ENCODE measurements at regions not wholly inside any gene's neighbourhood (a gene's known extent, or its start where the extent isn't known, plus 50 kb on each side); places are given as distances from the start of the nearest gene placed in this dataset.

GRCh38 chr1:55287723-55288122 lies 72.6 kb upstream of the USP24 start:
- no peak for TF ChIP-seq POLR2A (IDR thresholded peaks at IDR 0.05)
- TF ChIP-seq CTCF (IDR thresholded peaks at IDR 0.05) = no peak
- TF ChIP-seq POLR2AphosphoS5 (IDR thresholded peaks at IDR 0.05) = no peak
- H3K4me3 ChIP-seq = no peak overlapping the region
- DNase-seq (ENCODE audit: low spot score) = no peak
- WGBS = 92% methylated on average over 9 of the region's 9 CpGs
- intact Hi-C loops (cut with DNase I) = loop anchor here (5.0 to 10.0 kb wide), 3 partner anchors 387 to 1537 kb away; no protein-coding TSS in a partner anchor
- no peaks in the 10 kb centered on the region for H3K4me1 ChIP-seq (replicated peaks)
- no peak overlapping the region for H3K27ac ChIP-seq
- no peaks in the 10 kb centered on the region for H3K9me3 ChIP-seq
- H3K36me3 ChIP-seq = no peaks in the 10 kb centered on the region
- H3K27me3 ChIP-seq (replicated peaks; ENCODE audit: insufficient read depth) = no peaks in the 10 kb centered on the region

GRCh38 chr1:55286856-55287602 lies 71.9 kb upstream of the USP24 start:
- 82% methylated on average over 5 of the region's 5 CpGs for WGBS
- intact Hi-C loops (cut with DNase I) = loop anchor here (5.0 to 10.0 kb wide), 3 partner anchors 388 to 1538 kb away; no protein-coding TSS in a partner anchor

GRCh38 chr1:55285834-55286233 lies 70.7 kb upstream of the USP24 start:
- H3K4me1 ChIP-seq (replicated peaks) = no peaks in the 10 kb centered on the region
- no peak for TF ChIP-seq CTCF (IDR thresholded peaks at IDR 0.05)
- TF ChIP-seq POLR2AphosphoS5 (IDR thresholded peaks at IDR 0.05) = peak; percentile 42
- no peaks in the 10 kb centered on the region for H3K9me3 ChIP-seq
- intact Hi-C loops (cut with DNase I) = loop anchor here (5.0 to 10.0 kb wide), 3 partner anchors 389 to 1539 kb away; no protein-coding TSS in a partner anchor
- no peaks in the 10 kb centered on the region for H3K36me3 ChIP-seq
- peak; percentile 56 for DNase-seq (ENCODE audit: low spot score)
- no peak overlapping the region for H3K4me3 ChIP-seq
- H3K27ac ChIP-seq = no peak overlapping the region
- H3K27me3 ChIP-seq (replicated peaks; ENCODE audit: insufficient read depth) = no peaks in the 10 kb centered on the region
- WGBS = 48% methylated on average over 2 of the region's 2 CpGs

More at GRCh38 chr1:55286856-55287602, 71.9 kb upstream of the USP24 start:
- Histone ChIP-seq H3K36me3 (no peaks in the 10 kb centered on the region), H3K4me1 (replicated peaks) (no peaks in the 10 kb centered on the region), H3K27me3 (replicated peaks; ENCODE audit: insufficient read depth) (no peaks in the 10 kb centered on the region), H3K27ac (no peak overlapping the region), H3K4me3 (no peak overlapping the region), H3K9me3 (no peaks in the 10 kb centered on the region)
- no peak for DNase-seq (ENCODE audit: low spot score)
- no peak for TF ChIP-seq POLR2AphosphoS5 (IDR thresholded peaks at IDR 0.05)
- no peak for TF ChIP-seq POLR2A (IDR thresholded peaks at IDR 0.05)
- no peak for TF ChIP-seq CTCF (IDR thresholded peaks at IDR 0.05)

- H3K36me3 ChIP-seq = no peaks in the 10 kb centered on the region
- TF ChIP-seq POLR2A (IDR thresholded peaks at IDR 0.05) (no peak), CTCF (IDR thresholded peaks at IDR 0.05) (peak in 3 of 4 experiments; percentile 29 to 38 (median 36)), POLR2AphosphoS5 (IDR thresholded peaks at IDR 0.05) (no peak)
- H3K4me3 ChIP-seq = no peak overlapping the region
- no peak overlapping the region for H3K27ac ChIP-seq
- intact Hi-C loops (cut with DNase I) = loop anchor here (5.0 to 10.0 kb wide), 3 partner anchors 390 to 1540 kb away; no protein-coding TSS in a partner anchor
- no peaks in the 10 kb centered on the region for H3K9me3 ChIP-seq
- H3K27me3 ChIP-seq (replicated peaks; ENCODE audit: insufficient read depth) = no peaks in the 10 kb centered on the region
- H3K4me1 ChIP-seq (replicated peaks) = no peaks in the 10 kb centered on the region
- peak; percentile 10 for DNase-seq (ENCODE audit: low spot score)
- 36% methylated on average over 4 of the region's 4 CpGs for WGBS
Measured at GRCh38 chr1:55284856-55285255, 69.7 kb upstream of the USP24 start.

GRCh38 chr1:55282058-55282457 lies 66.9 kb upstream of the USP24 start:
- no peaks in the 10 kb centered on the region for H3K4me1 ChIP-seq (replicated peaks)

More at GRCh38 chr1:55282058-55282457, 66.9 kb upstream of the USP24 start:
- no peaks in the 10 kb centered on the region for H3K27me3 ChIP-seq (replicated peaks; ENCODE audit: insufficient read depth)
- H3K36me3 ChIP-seq = no peaks in the 10 kb centered on the region
- no peak for TF ChIP-seq CTCF (IDR thresholded peaks at IDR 0.05)
- TF ChIP-seq POLR2AphosphoS5 (IDR thresholded peaks at IDR 0.05) = no peak
- no peak for TF ChIP-seq POLR2A (IDR thresholded peaks at IDR 0.05)
- no peak for DNase-seq (ENCODE audit: low spot score)
- no peak overlapping the region for H3K27ac ChIP-seq
- H3K4me3 ChIP-seq = no peak overlapping the region
- 70% methylated on average over 1 of the region's 1 CpG for WGBS
- H3K9me3 ChIP-seq = no peaks in the 10 kb centered on the region
- intact Hi-C loops (cut with DNase I) = loop anchor here (2.0 to 10.0 kb wide), 3 partner anchors 393 to 1543 kb away; no protein-coding TSS in a partner anchor

Data from prostate gland (tissue), 2 donors.